Astrocyte (in vitro differentiated cells and primary cell): ENCODE measurements at regions not wholly inside any gene's neighbourhood (a gene's known extent, or its start where the extent isn't known, plus 50 kb on each side); places are given as distances from the start of the nearest gene placed in this dataset.

Source experiments
- CTCF ChIP-seq: IDR thresholded peaks from 2 replicates; pipeline ENCODE4 v1.5.1; 2011; ENCODE audit warnings: low read depth, mild to moderate bottlenecking, inconsistent platforms, low read length, moderate library complexity; ENCODE audit not compliant: insufficient read depth
- EZH2 ChIP-seq: IDR thresholded peaks from 2 replicates; pipeline ENCODE4 v1.6.1; 2012; ENCODE audit warnings: mild to moderate bottlenecking, low read length, inconsistent platforms; ENCODE audit not compliant: insufficient read depth

GRCh38 chr6:799769-800168, 106.8 kb upstream of the EXOC2 start:
- TF ChIP-seq CTCF (no peak), EZH2 (no peak)
